Neutrophil (primary cell): ENCODE measurements at regions not wholly inside any gene's neighbourhood (a gene's known extent, or its start where the extent isn't known, plus 50 kb on each side); places are given as distances from the start of the nearest gene placed in this dataset.

Source experiments
- H3K27ac ChIP-seq: fragments of 200-600 bp; sonication (generic); 2 replicates; pipeline ENCODE4 v1.5.1; 2016; ENCODE audit warnings: mild to moderate bottlenecking, moderate library complexity
- H3K27me3 ChIP-seq: fragments of 200-600 bp; sonication (generic); 2 replicates; pipeline ENCODE4 v1.6.0; 2016; ENCODE audit warnings: mild to moderate bottlenecking
- H3K36me3 ChIP-seq: fragments of 200-600 bp; sonication (generic); 2 replicates; pipeline ENCODE4 v1.5.1; 2017
- H3K4me1 ChIP-seq, 2 experiments: fragments of 200-600 bp in 1 of 2; sonication (generic) in 1 of 2; 1 replicate in 1 of 2; 2 replicates in 1 of 2; pipeline versions ENCODE4 v1.5.1 to v1.6.1; 2013 to 2016; ENCODE audit warnings: low read depth in 1 of 2, low read length in 1 of 2, mild to moderate bottlenecking in 1 of 2, moderate library complexity in 1 of 2; ENCODE audit not compliant: control insufficient read depth in 1 of 2, insufficient read depth in 1 of 2
- H3K4me3 ChIP-seq, 2 experiments: fragments of 200-600 bp in 1 of 2; sonication (generic) in 1 of 2; 1 replicate in 1 of 2; 2 replicates in 1 of 2; pipeline ENCODE4 v1.5.1; 2013 to 2016; ENCODE audit warnings: low read depth in 1 of 2, low read length in 1 of 2, mild to moderate bottlenecking in 1 of 2, moderate library complexity in 1 of 2
- H3K9me3 ChIP-seq: fragments of 200-600 bp; sonication (generic); 2 replicates; pipeline ENCODE4 v1.5.1; 2016
- TF ChIP-seq, protein P1 (sequence below): fragments of 200-600 bp; sonication (generic); IDR thresholded peaks from 2 replicates; pipeline ENCODE4 v1.5.1; 2016; ENCODE audit warnings: antibody characterized with exemption

DNA sequence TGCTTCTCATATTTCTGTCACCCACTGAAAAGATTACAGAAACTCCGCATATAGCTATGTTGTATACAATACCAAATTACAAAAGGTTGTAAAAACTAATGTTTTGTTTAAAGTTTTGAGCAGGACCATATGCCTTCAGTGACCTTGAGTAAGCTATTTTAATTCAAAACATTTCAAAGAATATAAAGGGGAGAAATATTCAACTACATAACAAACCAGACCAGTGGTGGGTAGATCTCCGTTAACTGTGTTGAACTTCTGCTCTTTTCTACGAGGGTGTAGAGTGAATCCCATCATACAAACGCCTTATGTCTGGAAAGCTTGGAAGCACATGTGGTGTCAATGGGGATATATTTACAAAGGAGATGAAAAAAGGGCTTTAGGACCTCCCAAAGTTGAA lies 68.4 kb upstream of the NR2F2 start:
- TF ChIP-seq, protein P1, sequence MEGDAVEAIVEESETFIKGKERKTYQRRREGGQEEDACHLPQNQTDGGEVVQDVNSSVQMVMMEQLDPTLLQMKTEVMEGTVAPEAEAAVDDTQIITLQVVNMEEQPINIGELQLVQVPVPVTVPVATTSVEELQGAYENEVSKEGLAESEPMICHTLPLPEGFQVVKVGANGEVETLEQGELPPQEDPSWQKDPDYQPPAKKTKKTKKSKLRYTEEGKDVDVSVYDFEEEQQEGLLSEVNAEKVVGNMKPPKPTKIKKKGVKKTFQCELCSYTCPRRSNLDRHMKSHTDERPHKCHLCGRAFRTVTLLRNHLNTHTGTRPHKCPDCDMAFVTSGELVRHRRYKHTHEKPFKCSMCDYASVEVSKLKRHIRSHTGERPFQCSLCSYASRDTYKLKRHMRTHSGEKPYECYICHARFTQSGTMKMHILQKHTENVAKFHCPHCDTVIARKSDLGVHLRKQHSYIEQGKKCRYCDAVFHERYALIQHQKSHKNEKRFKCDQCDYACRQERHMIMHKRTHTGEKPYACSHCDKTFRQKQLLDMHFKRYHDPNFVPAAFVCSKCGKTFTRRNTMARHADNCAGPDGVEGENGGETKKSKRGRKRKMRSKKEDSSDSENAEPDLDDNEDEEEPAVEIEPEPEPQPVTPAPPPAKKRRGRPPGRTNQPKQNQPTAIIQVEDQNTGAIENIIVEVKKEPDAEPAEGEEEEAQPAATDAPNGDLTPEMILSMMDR, result no peak
- no peaks in the 10 kb centered on the region for H3K27me3 ChIP-seq

GRCh38 chr15:96262549-96263489 lies 67.7 kb upstream of the NR2F2 start:
- no peaks in the 10 kb centered on the region for H3K27me3 ChIP-seq
- H3K4me1 ChIP-seq, result no peaks in the 10 kb centered on the region
- H3K9me3 ChIP-seq, result no peaks in the 10 kb centered on the region
- TF ChIP-seq, protein P1, result no peak
- H3K4me3 ChIP-seq, result no peak overlapping the region
- H3K36me3 ChIP-seq, result no peaks in the 10 kb centered on the region
- H3K27ac ChIP-seq, result no peak overlapping the region

More for the DNA sequence above, 68.4 kb upstream of the NR2F2 start:
- H3K4me3 ChIP-seq, result no peak overlapping the region
- H3K36me3 ChIP-seq, result no peaks in the 10 kb centered on the region
- no peak overlapping the region for H3K27ac ChIP-seq
- no peaks in the 10 kb centered on the region for H3K9me3 ChIP-seq
- no peaks in the 10 kb centered on the region for H3K4me1 ChIP-seq

- no peak overlapping the region for H3K4me3 ChIP-seq
- H3K27me3 ChIP-seq, result no peaks in the 10 kb centered on the region
- TF ChIP-seq, protein P1, result no peak
- no peaks in the 10 kb centered on the region for H3K36me3 ChIP-seq
- H3K4me1 ChIP-seq, result no peaks in the 10 kb centered on the region
- H3K27ac ChIP-seq, result no peak overlapping the region
- H3K9me3 ChIP-seq, result no peaks in the 10 kb centered on the region
Measured at GRCh38 chr15:96264351-96264798, 66.1 kb upstream of the NR2F2 start.

DNA sequence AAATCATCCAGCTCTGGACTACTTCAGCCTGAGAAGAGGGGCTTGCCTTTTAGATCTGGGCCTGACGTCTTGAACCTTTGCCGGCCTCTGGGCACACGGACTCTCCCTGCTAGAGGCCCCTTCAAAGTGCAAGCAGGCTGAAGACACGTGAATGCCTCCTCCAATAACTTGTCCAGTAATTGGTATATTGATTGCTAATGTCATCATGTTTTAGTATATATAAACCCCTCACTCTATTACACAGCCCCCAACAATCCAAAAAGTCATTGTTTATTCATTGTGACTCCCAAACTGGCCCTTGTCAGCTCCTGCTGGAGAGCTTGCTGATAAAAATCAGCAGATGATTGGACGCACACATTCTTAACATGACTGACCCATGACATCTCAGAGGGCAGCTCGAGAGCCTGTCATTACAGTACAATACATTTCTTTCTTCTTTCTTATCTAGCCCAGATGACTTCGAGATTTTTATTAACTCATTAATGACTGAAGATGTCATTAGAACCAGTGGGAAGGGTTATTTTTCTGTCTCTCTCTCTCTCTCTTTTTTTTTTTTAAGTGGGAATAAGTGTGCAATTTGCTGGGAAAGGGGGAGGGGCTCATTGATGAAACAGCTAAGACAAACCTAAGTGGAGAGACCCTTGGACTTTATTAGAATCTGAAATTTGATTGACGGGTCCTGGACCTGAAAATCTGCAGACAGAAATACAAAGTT lies 65.5 kb upstream of the NR2F2 start:
- no peak overlapping the region for H3K27ac ChIP-seq
- H3K4me1 ChIP-seq, result no peaks in the 10 kb centered on the region
- no peaks in the 10 kb centered on the region for H3K9me3 ChIP-seq
- H3K4me3 ChIP-seq, result no peak overlapping the region
- H3K27me3 ChIP-seq, result no peaks in the 10 kb centered on the region
- no peaks in the 10 kb centered on the region for H3K36me3 ChIP-seq
- TF ChIP-seq, protein P1, result no peak

GRCh38 chr15:96266456-96266855 lies 64.0 kb upstream of the NR2F2 start:
- H3K27me3 ChIP-seq, result no peaks in the 10 kb centered on the region
- H3K4me1 ChIP-seq, result no peaks in the 10 kb centered on the region
- no peaks in the 10 kb centered on the region for H3K36me3 ChIP-seq
- no peak overlapping the region for H3K27ac ChIP-seq
- H3K9me3 ChIP-seq, result no peaks in the 10 kb centered on the region
- TF ChIP-seq, protein P1, result no peak
- no peak overlapping the region for H3K4me3 ChIP-seq
